IPS DF 4.7 (cell line): ENCODE measurements at regions not wholly inside any gene's neighbourhood (a gene's known extent, or its start where the extent isn't known, plus 50 kb on each side); places are given as distances from the start of the nearest gene placed in this dataset.
"Not testable (repeated sequence)": the region's sequence is repeated elsewhere in the genome, so short reads cannot be mapped to it uniquely, and the experiment has no call there.

Experiments
- DNase-seq: peaks from one replicate; pipeline ENCODE4 v3.0.0-alpha.2; 2013; ENCODE audit warnings: low spot score; ENCODE audit errors: extremely low read depth

DNA sequence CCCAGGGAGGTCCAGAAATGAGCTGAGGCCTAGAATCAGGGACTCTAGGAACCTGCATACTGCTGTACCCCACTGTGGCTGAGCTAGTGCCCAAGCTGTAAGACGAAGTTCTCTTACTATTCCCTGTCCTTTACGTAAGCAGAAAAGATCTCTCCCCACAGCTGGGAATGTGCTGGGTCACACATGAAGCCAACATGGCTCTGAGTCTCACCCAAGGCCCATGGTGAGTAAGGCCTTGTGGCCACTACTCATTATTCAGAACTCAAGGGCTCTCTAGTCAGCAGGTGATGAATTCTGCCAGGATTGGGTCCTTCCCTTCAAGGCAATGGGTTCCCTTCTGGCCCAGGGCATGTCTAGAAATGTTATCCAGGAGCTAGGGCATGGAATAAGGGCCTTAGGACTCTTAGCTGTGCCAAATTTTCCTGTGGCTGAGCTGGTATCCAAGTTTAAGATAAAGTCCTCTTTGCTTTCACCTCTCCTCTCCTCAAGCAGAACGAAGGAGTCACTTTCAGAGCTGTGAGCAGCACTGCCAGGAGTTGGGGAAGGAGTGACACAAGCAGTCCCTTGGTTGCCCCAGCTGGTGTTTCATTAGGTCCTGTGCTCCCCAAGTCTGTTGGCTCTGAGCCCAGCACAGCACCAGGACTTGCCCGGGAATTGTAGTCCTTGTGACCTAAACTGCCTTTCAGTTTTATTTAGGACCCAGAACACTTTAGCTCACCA is 707.6 kb downstream of the SLC4A3 start:
- DNase-seq = no peak

DNA sequence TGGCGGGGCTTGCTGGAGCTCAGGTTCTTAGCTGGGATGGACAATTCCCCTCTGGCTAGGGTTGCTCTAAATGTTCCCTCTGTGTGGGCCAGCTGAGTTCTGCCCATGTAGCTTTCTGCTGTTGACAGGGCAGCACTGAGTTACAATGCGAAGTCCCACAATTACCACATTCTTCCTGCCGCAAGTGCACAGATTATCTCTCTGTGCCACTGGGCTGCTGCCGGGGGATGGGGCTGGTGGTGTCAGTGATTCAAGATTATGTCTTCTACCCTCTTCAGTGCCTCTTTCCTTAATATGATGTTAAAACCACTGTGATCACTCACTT is 708.1 kb downstream of the SLC4A3 start:
- DNase-seq = no peak

- no peak for DNase-seq
Measured at GRCh38 chr2:220336771-220337170, 709.3 kb downstream of the SLC4A3 start.

GRCh38 chr2:220337611-220338440 is 710.4 kb downstream of the SLC4A3 start:
- DNase-seq = no peak

GRCh38 chr2:220341014-220341413 is 713.6 kb downstream of the SLC4A3 start:
- no peak for DNase-seq

GRCh38 chr2:220346919-220347318 is 719.5 kb downstream of the SLC4A3 start:
- no peak for DNase-seq

DNA sequence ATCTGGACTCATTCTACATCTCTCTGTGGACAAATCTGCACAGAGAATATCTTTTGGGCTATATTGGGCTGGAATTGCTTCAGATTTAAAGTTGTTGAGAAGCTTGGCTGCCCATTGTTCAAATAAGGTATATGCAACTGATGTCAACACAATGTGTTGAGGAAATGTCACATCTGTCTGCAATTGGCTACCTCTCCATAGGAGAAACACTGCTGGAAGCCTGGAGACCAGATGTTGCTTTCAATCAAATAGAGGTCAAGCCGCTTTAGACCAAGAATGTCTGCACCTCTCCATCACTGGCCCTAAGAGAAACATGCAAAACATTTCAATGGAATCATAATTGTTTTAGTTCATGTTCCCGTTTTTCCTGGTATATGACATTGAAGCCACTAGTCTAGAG is 720.2 kb downstream of the SLC4A3 start:
- no peak for DNase-seq

- DNase-seq = no peak
Measured at GRCh38 chr2:220348206-220348605, 720.8 kb downstream of the SLC4A3 start.

DNA sequence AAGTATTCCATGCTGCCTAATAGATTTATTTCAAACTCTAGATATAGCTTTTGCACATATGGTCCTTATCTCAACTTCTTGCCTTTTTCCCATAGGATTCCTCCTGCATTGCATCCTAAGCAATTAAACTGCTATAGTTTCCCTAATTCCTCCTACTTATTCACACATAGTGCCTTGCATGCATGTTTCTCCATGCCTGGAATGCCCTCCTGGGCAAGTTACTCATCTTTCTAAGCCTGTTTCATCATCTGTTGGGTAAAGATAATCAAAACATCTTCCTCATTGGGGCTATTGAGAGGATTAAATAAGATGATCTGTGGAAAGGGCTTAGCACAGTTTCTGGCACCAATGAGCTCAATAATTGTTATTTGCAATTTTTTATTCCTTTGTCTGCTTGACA is 726.5 kb downstream of the SLC4A3 start:
- DNase-seq = no peak

DNA sequence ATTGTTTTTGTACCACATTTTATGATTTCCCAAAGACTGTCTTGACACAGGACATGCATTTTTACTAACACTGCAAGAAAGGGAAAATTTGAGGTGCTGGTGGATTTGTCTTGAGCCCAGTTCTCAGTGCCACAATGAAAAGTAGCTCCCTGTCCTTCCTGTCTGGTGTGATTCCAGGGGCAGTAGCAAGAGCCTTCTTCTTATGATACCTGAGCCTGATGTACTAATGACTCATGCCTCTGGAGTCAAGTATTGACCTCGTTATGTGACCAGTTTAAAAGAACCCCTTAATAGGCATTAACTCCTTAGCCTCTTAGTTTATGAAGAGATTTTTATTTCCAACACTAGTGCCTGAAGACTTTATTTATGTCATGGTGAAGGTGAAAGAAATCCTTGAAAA is 728.6 kb downstream of the SLC4A3 start:
- no peak for DNase-seq

GRCh38 chr2:220365023-220365422 is 737.6 kb downstream of the SLC4A3 start:
- DNase-seq = no peak

GRCh38 chr2:220366765-220367164 is 739.3 kb downstream of the SLC4A3 start:
- no peak for DNase-seq

GRCh38 chr2:220370764-220371163 is 743.3 kb downstream of the SLC4A3 start:
- no peak for DNase-seq

DNA sequence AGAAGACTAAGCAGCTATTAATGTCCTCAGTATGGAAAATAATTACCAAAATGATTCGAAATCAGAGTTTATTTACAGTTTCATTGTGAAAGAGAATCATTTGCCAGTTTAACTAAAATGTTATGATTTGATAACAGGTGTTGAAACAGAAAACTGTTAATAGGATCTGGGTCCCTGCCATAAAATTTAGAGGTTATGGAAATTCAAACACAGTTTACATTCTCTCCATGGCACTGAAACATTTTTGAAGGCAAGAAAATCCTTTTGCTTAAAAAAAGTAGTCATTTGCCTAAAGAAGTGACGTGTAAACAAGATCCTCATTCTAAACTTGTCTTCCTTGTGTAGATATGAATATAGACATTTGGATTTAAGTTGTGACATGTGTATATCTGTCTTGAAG is 743.8 kb downstream of the SLC4A3 start:
- DNase-seq = no peak

DNA sequence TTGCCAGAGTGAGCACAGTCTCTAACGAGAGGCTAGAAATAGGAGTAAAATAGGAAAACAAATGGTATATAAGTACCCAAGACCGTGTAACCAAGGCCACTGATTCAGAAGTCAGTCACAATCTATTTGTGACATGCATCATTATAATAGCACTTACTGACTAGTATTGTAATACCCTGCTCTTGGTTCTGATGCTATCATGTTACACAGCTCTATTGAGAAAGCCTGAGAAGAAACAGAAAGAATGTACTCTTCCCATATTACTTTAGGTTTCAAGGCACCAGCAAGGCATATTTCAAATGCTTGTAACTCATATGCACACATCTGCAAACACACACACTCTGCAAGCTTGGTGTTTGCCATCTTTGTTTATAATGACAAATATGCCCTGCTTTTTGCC is 746.4 kb downstream of the SLC4A3 start:
- no peak for DNase-seq

GRCh38 chr2:220374282-220374681 is 746.9 kb downstream of the SLC4A3 start:
- no peak for DNase-seq

DNA sequence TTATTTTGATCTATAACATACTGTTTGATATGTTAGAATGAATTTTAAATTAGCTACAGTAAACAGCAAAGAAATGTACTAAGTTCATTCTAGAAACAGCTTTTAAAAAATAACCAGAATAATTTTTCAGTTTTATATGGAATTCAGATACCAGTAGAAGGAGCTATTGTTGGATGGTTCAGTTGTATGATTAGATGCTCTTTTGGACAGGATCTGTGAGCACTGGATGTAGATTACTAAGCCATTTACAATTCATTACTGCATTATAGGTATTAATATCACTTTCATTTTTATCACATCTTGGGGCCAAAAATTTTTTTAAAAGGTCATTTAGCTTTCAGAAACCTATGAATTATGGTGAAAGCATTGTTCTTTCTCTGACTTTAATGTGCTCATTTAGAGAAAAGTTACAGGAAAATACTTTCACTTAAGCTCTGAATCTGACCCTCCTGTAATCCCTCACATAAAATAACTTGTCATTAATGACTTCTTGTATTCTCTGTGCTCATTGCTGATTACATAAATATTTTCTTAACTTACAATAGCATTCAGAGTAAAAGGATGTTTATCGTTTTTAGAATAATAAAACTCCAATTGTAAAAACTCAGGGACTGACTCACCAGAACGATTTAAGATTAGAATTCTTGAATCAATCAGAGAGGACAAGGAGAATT is 750.2 kb downstream of the SLC4A3 start:
- DNase-seq = no peak

- not testable (repeated sequence) for DNase-seq
Measured at GRCh38 chr2:220387758-220388157, 760.3 kb downstream of the SLC4A3 start.

- DNase-seq = no peak
Measured at GRCh38 chr2:220393711-220394110, 766.3 kb downstream of the SLC4A3 start.

- no peak for DNase-seq
Measured at GRCh38 chr2:220394433-220394832, 767.0 kb downstream of the SLC4A3 start.

- DNase-seq = no peak
Measured at GRCh38 chr2:220396287-220396686, 768.9 kb downstream of the SLC4A3 start.

DNA sequence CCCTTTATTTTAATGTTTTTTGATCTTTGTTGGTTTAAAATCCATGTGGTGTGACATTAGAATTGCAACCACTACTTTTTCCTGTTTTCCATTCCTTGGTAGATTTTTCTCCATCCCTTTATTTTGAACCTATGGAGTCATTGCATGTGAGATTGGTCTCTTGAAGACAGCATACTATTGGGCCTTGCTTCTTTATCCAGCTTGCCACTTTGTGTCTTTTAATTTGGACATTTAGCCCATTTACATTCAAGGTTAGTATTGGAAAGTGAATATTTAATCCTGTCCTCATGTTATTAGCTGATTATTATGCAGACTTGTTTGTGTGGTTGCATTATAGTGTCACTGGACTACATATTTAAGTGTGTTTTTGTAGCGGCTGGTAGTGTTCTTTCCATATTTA is 782.9 kb downstream of the SLC4A3 start:
- no peak for DNase-seq
